NCI-H2081 (cell line): ENCODE measurements at regions not wholly inside any gene's neighbourhood (a gene's known extent, or its start where the extent isn't known, plus 50 kb on each side); places are given as distances from the start of the nearest gene placed in this dataset.

Experiments
- DNase-seq, 2 experiments: peaks; one replicate each; lab custom pipeline; 2025; lab: John Stamatoyannopoulos, UW

DNA sequence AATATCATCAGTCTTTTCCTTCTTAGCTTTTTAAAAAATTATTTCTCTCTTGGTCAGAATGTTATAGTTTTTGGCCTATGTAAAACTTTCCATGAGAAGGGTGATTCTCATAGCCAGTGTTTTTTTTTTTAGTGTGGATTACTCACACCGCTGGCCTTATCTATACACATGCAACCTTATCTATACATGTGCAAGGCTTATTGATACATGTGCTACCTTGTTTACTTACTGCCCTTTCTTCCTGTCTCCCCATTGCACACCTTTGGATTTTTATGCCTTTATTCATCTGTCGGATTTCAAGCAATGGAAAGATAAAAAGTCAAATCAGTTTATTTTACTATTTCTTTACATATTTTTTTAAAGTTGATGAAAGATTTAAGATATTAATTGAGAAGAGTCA is 660.0 kb upstream of the FZD8 start:
- DNase-seq = no peak

DNA sequence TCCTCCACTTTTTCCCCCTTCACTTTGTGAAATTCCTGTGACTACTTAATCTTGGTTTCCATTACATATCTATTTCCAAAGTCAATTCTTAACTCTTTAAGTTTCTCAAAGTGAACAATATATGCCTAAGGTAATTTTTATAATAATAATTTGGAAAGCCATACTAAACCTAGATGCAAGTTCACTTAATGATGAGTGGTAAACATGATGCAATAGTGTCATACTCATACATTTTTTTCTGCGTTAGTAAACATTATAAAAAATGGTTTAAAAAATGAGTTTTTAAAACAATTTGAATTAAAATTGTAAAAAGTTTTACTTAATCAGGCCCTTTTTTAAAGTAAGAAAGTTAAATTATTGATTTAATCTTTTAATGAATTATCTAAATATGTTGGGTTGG is 659.4 kb upstream of the FZD8 start:
- no peak for DNase-seq

DNA sequence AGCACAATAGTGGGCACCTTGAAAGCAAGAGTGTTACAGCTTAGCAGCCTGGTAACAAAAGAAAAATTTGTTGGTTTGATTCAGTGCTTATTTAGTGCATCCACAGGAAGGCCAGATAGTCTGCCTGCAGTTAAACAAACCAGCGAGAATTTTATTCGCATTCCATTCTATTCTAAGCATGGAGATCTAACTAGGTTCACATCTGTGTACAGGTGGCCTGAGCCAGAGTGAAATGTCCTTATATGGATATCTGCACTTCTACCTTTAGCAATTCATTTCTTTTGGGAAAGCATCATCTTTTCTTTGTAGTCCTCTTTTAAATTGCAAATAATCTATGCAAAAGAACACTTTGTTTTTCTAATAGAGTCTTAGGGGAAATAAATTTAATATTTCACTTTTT is 659.0 kb upstream of the FZD8 start:
- DNase-seq = no peak

DNA sequence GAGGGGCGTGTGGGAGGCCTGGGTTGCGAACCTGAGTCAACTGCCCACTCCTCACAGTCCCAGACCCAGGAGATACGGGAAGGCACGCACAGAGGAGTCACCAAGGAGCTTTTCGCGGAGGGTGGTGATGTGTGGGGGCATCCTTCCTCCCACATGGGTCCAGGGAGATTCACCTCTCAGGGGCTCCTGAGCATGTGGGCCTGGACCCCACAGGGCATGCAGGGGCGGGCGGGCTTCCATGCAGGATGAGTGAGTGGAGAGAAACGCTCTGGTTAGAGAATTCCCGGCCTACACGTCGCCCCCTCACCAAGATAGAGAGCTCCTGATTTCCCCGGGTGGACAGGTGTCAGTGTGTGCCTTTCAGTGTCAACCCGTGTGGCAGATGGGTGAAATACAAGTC is 641.7 kb upstream of the FZD8 start:
- DNase-seq = no peak

DNA sequence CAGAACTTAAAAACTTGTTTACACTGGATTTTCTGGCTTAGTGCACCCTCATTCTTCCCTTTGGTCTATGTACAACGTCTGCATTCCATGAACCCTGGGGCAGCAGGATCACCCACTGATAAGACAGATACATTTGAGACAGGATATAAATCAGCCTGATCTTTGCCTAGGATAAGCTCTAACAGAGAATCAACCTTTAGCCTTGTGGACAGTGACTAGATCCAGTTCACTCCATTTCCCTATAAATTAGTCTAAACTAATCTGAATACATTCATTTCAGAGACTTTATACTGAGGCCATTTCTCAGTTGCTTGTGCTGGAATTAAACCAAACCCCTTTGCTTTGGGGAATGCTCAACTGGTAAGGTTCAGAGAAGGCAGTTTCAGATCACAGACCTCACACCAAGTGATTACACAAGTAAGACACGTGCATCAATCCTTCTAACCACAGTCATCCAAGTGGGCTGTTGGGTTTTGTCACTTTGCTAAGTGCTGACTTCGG is 639.8 kb upstream of the FZD8 start:
- DNase-seq = no peak

DNA sequence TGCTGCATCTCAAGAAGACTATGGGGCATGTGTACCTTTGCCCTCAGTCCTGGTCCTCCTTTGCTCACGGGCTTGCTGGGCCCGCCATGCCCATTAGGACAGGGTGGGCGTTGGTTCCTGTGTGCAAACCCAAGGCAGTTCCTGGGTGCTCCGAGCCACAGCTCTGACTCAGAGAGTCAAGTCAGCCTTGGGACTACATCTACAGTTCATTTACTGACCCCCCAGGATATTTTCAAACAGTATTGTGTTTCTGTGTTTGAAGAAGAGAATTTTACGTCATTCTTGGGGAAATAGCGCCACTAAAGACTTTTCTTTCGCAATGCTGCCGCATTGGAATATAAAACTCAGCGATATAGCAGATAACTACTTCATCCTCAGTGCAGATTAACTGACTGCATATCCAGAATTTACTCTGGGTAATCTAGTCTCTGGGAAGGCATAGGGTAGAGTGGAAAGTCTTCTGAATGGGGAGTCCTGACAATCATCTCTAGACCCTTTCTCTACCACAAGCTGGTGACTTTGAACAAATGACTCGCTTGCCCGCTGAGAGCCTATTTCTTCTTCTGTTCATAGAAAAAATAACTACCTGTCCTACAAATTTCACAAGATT is 638.9 kb upstream of the FZD8 start:
- DNase-seq = no peak

DNA sequence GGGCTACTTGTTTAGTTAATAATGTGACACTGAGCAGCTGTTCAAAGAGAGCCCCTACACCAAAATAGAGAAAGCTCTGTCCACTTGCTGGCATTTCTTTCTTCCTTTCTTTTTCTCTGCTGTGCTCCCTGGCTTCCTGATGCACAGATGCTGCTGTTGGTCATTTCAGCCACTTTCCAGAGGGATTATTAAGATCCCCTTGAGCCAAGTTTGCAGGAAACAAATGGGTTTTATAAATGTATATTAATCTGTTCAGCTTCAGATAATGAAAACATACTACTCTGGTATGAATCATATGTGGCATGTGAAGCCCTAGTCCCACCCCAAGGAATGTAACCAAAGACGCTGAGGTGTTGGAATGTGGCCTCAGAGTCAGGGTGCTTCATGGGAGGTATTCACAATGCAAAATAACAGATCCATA is 638.2 kb upstream of the FZD8 start:
- DNase-seq = no peak

DNA sequence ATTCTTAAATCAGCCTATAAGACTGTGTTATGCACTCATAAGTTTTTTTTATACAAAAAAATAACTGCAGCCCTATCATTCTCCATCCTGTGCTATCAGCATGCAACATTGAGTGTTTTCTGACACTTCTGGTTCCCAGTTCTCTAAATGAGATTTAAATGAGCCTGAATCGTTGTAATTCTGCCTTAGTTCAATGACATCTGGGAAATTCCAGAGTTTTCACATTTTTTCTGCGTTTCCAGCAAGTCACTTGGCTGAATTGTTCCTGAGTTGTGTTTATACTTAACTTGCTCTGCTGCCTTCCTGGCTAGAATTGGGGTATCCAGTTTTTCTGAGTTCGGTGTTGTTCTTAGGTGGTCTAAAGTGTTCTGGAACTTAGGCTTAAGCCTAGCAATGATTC is 636.1 kb upstream of the FZD8 start:
- no peak for DNase-seq

DNA sequence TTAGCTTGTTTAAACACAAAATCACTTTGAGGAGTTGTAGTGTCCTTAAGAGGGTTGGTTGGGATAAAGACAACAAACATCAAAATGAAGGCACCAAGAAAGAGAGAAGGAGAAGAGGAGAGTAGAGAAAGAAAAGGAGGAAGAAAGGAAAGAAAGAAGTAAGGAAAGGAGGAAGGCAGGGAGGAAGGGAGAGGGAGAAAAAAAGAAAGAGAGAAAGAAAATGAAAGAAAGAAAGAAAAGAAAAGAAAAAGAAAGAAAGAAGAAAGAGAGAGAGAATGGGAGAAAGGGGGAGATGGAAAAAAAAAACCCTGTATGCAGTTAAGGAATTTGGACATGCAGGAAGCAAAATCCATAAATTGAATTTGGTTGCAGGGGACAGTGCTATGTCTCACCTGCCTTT is 635.4 kb upstream of the FZD8 start:
- no peak for DNase-seq

DNA sequence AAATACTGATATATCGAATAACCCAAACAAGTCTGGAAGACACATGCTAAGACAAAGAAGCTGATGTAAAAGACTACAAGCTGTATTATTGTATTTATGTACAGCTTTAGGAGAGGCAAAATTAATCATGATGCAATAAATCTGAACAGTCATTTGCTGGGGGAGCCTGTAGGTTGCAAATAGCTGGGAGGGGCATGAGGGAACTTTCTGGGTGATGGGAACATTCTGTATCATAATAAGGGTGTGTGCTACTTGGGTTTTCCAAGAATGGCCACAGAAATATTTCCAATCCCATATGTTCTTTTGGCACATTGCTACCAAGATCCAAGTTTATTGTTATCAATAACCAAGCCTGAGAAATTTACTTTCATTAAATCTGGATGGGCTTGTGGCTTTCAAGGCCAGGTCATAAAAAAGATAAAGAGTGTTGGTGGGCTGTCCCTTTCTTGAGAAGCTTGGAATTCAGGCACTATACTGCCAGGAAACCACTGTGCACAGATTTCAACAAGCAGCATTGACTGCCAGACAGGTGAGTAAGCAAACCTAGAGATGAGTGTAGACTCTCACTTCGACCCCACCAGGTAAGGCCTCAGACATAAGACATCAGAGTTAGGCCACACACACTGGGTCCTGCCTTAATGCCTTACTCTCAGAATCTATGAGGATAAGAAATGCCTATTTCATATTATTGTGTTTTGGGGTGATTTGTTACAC is 629.7 kb upstream of the FZD8 start:
- DNase-seq = no peak

DNA sequence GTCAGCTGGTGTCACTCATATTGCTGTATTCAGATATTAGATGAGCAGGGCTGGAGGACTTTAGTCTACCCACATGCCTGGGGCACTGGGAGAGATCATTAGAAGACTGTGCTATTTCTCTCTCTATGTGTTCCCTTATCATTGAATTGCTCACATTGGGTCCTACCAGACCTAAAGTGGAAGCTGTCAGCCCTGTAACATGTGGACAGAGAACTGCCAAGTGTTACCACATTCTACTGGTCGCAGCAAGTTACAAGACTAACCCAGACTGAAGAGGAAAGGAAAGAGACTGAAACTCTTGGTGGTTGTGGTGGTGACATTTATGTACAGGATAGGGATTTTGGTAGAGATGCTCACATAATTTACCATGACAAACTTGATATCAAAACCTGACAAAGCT is 627.1 kb upstream of the FZD8 start:
- no peak for DNase-seq

DNA sequence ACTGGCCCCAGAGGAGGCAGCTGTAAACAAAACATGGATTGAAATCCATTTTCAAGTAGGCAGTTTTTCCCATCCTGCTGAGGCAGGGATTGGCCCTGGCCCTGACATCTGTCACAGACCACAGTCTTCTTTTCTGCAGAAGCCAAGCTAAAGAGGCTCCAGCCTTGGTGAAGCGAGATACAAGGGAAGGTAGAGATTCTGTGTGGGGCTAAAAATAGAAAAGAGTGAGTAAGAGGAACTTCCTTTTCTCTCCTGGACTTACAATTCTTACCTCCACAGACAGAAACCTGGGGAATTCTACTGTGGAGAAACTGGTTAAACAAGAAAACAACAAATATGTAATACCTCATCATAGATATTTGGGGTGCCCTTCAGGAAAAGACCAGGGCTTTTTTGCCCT is 624.8 kb upstream of the FZD8 start:
- DNase-seq = no peak

DNA sequence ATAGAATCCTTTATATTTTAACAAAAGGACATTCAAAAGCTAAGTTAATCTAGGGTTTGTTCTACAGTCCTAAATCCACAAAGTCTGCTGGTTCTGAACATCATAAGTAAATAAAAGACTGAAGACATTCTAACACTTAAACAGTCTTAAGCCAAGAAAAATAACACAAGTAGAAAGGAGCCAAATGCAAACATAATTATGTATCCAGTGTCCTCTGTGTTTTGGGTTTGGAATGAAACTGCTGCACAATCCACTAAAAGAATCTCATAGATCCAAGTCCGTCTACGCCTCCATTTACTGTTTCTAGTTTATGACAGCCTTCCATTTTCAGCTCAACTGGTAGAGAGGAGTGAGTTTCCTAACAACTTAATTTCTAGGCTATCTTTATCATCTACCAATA is 623.6 kb upstream of the FZD8 start:
- DNase-seq = no peak

DNA sequence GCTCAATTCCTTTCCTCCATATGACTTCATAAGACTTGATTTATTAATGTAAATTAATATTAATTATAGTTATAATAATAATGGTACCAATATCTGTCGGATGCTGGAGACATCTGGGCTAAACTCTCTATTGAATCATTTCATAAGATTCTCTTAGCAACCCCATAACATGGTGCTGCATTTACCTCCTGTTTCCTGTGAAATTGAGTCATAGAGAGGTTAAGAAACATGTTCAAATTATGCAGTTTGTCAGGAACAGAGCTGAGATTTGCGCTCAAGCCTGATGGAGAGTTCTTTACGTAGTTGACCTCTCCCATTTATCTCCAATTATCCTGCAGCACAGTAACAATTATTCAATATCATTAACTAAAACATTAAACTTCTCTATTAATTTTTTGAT is 621.8 kb upstream of the FZD8 start:
- DNase-seq = no peak

DNA sequence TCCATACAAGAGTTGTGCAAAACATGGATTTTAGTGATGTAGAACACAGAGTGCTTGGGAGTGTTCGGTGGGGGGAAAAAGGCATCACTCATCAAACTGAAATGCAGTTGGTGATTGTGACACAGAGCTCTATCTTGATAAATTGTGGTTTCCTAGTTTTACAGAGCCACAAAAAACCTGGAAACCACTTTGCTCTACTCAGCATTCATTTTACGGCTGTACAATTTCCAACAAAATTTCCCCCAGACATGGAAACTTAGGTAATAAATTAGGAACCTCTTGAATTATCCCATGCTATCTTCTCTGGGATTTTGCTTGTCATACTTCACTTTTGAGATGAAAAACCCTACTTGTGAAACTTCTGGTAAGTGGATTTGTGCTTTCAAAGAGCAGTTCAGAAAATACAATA is 614.9 kb upstream of the FZD8 start:
- DNase-seq = no peak

DNA sequence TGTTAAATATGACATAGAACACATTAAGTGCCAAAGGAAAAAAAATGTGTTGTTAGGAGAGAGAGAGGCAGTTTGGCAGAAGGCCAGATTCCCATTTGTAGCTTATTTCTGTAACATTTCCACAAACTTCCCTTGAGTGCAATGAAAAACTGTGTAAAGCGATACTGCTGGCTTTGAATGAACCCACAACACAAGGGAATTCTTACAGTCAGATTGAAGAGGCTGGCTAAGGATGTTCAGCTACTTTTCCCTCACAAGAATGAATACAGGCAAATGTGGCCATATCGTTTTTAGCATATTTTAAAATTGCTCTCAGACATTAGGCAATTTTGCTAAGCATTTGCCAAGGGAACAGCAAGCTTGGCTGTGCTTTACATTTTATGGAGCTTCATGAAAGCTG is 614.1 kb upstream of the FZD8 start:
- DNase-seq = no peak

DNA sequence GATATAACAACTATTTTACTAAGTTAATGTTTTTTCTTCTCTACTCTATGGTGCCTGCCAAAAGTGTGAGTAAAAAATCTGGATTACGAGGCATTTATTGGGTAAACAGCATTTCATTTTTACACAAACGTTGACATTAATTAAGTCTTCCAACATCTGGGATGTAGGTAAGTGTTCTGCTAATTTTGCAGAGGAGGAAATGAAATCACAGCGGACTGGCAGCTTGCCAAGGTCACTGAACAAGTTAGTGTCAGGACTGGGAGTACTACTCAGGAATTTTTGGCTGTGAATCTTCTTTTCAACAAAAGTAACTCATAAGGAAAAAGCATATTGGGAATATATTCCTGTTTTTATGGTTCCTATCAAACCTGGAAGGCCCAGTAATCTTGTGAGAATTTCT is 612.1 kb upstream of the FZD8 start:
- no peak for DNase-seq

DNA sequence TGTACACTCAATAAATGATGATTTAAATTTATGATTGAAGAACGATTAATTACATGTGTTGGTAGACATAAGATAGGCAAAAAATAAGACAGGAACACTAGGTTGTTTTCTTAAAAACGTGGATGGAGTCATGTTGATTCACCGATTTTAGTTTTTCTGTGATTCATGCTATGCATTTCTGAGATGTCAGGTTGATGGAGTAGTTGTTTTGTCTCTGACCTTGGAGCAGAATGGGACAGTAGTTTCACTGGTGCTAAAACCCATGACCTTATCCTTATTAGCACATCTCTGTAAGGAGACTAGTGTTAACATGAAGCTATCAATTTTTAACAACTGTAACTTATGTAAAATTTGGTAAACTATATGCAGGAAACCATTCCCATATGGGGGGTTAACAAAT is 611.6 kb upstream of the FZD8 start:
- no peak for DNase-seq

DNA sequence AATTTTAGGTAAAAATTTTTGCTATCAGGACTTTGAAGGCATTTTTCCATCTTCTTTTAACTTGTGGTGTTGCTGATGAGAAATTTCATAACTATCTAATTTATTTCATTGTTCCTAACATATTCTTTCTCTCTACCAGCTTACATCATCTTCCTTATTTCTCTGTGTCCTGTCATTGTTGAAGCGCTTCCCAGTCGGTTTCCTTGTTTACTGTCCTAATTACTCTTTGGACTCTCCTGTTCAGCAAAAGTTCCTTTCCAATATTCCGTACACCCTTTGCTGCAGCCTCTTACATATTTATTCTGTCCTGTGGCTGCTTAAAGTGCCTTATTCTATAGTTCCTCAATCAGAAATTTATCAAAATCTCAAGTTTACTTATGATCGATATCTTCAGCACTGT is 609.0 kb upstream of the FZD8 start:
- no peak for DNase-seq

DNA sequence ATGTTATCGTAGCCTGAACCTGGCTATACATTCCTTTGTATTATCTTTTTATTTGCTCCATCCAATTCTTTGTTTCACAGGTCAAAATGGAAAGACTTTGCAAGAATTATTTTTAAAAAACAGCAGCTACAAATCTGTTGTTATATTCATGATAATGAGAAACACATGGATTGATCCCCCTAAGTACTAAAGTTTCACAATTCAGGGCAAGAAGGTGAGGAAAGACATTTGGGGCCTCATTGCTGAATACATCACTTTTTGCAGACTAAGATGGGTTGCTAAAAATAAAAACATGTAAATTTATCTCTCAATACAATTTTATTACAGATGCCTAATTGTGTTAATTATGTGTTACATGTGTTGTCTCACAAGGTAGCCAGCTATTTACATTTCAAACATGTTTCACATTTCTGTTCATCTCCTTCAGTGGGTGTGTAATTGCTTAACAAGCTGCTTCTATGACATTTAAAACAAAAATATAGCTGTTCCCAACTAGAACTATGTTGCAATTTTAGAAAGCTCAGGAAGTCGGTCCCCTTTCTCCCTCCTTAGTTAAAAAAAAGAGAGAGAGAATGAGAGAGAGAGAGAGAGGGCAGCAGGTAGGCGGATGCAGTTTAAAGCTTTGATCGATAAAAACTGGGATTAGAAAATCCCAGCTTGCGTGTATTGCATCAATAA is 606.3 kb upstream of the FZD8 start:
- no peak for DNase-seq

DNA sequence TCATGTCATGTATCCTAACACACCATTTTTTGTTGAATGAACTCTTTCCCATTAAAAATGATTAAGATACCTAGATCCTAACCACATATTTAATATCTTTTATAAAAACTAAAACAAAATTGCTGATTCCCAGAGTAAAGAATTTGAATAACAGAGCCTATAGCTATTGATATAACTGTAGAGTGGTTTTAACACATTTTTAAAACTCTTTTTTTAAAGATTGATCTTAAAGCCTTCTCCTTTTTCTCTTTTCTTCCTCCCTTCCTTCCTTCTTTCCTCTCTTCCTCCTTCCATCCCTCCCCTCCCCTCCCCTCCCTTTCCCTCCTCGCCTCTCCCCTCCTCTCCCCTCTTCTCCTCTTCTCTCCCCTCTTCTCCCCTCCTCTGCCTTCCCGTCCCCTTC is 605.4 kb upstream of the FZD8 start:
- no peak for DNase-seq

DNA sequence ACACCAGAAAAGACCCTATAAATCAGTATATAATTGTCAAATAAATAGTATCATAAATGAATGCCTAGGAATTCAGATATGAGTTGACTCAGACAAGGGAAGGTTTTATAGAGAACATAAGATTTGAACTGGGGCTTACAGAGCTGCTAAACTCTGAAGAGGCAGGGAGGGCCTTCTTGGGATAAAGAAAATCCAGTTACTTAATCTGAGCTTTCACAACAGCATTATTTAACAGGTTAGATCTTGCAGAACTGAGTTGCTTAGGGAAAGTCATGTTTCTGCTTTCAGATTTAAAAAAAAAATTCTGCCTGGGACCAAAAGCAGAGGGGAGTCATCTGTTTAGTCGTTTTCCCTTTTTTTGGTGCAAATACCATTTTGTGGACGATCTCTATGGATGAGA is 594.8 kb upstream of the FZD8 start:
- no peak for DNase-seq

DNA sequence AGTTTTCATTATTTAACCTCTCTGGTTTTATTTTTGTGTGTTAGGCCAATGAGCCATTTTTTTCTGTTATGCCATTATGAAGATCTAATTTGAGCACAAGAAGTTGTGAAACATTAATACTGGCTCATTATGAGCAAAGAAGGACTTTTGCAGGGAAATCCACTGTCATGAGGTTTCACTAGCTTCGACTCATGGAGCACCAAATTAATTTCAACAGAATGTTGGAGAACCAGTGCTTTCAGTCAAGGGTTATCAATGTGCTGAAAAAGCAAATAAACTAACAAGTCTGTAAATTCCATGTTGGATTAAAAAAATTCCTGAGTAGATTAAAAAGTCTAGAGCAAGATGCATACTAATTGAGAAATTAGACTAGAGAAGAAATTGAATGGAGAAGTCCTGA is 594.2 kb upstream of the FZD8 start:
- no peak for DNase-seq

DNA sequence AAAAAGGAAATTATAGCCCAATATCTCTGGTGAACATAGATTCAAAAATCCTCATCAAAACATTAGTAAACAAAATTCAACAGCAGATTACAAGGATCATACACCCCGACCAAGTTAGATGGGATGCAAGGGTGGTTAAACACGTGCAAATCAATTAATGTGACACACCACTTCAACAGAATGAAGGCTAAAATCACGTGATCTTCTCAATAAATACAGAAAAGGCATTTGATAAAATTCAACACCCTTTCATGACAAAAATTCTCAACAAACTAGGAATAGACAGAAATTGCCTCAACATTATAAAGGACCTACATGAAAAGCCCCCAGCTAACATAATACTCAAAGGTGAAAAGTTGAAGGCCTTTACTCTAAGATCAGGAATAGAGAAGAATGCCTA is 590.8 kb upstream of the FZD8 start:
- no peak for DNase-seq
